Testis (tissue), 2 donors: ENCODE measurements at regions not wholly inside any gene's neighbourhood (a gene's known extent, or its start where the extent isn't known, plus 50 kb on each side); places are given as distances from the start of the nearest gene placed in this dataset.
"Not testable (repeated sequence)": the region's sequence is repeated elsewhere in the genome, so short reads cannot be mapped to it uniquely, and the experiment has no call there.

Source experiments
- DNase-seq: peaks from one replicate; pipeline ENCODE4 v3.0.0-alpha.2; 2019
- H3K27ac ChIP-seq, 2 donors: fragments of 200-600 bp; sonication (generic); one replicate each; pipeline ENCODE4 v1.5.1; 2019
- H3K27me3 ChIP-seq: fragments of 200-600 bp; sonication (generic); one replicate; pipeline ENCODE4 v1.5.1; 2019
- H3K36me3 ChIP-seq: fragments of 200-600 bp; sonication (generic); one replicate; pipeline ENCODE4 v1.5.1; 2017; ENCODE audit warnings: low read depth; ENCODE audit errors: missing control alignments
- H3K4me1 ChIP-seq: fragments of 200-600 bp; sonication (generic); one replicate; pipeline ENCODE4 v1.5.1; 2019
- H3K4me3 ChIP-seq, 2 donors: fragments of 200-600 bp; sonication (generic); one replicate each; pipeline ENCODE4 v1.5.1; 2017 to 2019
- H3K9me3 ChIP-seq: fragments of 200-600 bp; sonication (generic); one replicate; pipeline ENCODE4 v1.5.1; 2017
- CTCF ChIP-seq, 3 experiments: fragments of 450-650 bp in 2 of 3; fragments of 200-600 bp in 1 of 3; sonication (generic) in 1 of 3; IDR thresholded peaks; one replicate each; pipeline ENCODE4 v1.5.1; 2016 to 2019; ENCODE audit warnings: antibody characterized with exemption in 3 of 3, mild to moderate bottlenecking in 2 of 3, moderate library complexity in 1 of 3
- POLR2A ChIP-seq: fragments of 450-650 bp; IDR thresholded peaks from one replicate; pipeline ENCODE4 v1.6.1; 2017; ENCODE audit warnings: antibody characterized with exemption, mild to moderate bottlenecking, moderate library complexity
- WGBS, 2 donors: methylation state at CpG; one replicate each; pipeline ENCODE4 v1.1.5; 2018; 5-methylcytosine and 5-hydroxymethylcytosine counted together
- intact Hi-C: fragments of 100-400 bp; cut with DNase I; formaldehyde crosslinking; loops from one replicate; pipeline ENCODE4 v1.15.1; 2023; ENCODE audit warnings: low total_unique reads

GRCh38 chr5:84438456-84438855, 53.8 kb upstream of the EDIL3 start:
- DNase-seq: no peak
- Histone ChIP-seq H3K36me3 (no peaks in the 10 kb centered on the region), H3K4me1 (no peaks in the 10 kb centered on the region), H3K27ac (no peak overlapping the region), H3K27me3 (no peaks in the 10 kb centered on the region), H3K9me3 (no peaks in the 10 kb centered on the region), H3K4me3 (no peak overlapping the region)
- WGBS, 2 donors: 92 to 100% methylated on average over 1 of the region's 1 CpG
- intact Hi-C loops: no loop called here
- TF ChIP-seq POLR2A (no peak), CTCF (IDR thresholded peaks at IDR 0.05) (no peak)

- H3K4me3 ChIP-seq: no peak overlapping the region
- TF ChIP-seq CTCF (IDR thresholded peaks at IDR 0.05): no peak
- TF ChIP-seq POLR2A: no peak
- no peaks in the 10 kb centered on the region for H3K36me3 ChIP-seq
- no peaks in the 10 kb centered on the region for H3K4me1 ChIP-seq
- no peaks in the 10 kb centered on the region for H3K9me3 ChIP-seq
- no peaks in the 10 kb centered on the region for H3K27me3 ChIP-seq
- no peak overlapping the region for H3K27ac ChIP-seq
- 88 to 89% methylated on average over 2 of the region's 2 CpGs for WGBS, 2 donors
- intact Hi-C loops: no loop called here
- DNase-seq: no peak
These were observed 53.1 kb upstream of the EDIL3 start for GRCh38 chr5:84437673-84438315.

GRCh38 chr5:84436866-84437265, 52.2 kb upstream of the EDIL3 start:
- no peaks in the 10 kb centered on the region for H3K27me3 ChIP-seq
- no peaks in the 10 kb centered on the region for H3K36me3 ChIP-seq
- TF ChIP-seq POLR2A: no peak
- no peak for TF ChIP-seq CTCF (IDR thresholded peaks at IDR 0.05)
- H3K27ac ChIP-seq: no peak overlapping the region
- H3K9me3 ChIP-seq: no peaks in the 10 kb centered on the region
- H3K4me1 ChIP-seq: no peaks in the 10 kb centered on the region
- 68 to 74% methylated on average over 1 of the region's 1 CpG for WGBS, 2 donors
- no peak for DNase-seq
- intact Hi-C loops: no loop called here
- no peak overlapping the region for H3K4me3 ChIP-seq

- H3K36me3 ChIP-seq, H3K27me3 ChIP-seq, H3K9me3 ChIP-seq, H3K4me3 ChIP-seq, intact Hi-C loops, H3K27ac ChIP-seq, DNase-seq, H3K4me1 ChIP-seq: not testable (repeated sequence)
- WGBS, 2 donors: 77 to 88% methylated on average over 8 of the region's 8 CpGs
These were observed 51.2 kb upstream of the EDIL3 start for GRCh38 chr5:84435861-84436346.
